NCI-H1105 treated with DMSO at 0.1 percent for 48 hours (cell line): ENCODE measurements at regions not wholly inside any gene's neighbourhood (a gene's known extent, or its start where the extent isn't known, plus 50 kb on each side); places are given as distances from the start of the nearest gene placed in this dataset.

Experiments
- DNase-seq: peaks from one replicate; lab custom pipeline; 2025; lab: John Stamatoyannopoulos, UW

DNA sequence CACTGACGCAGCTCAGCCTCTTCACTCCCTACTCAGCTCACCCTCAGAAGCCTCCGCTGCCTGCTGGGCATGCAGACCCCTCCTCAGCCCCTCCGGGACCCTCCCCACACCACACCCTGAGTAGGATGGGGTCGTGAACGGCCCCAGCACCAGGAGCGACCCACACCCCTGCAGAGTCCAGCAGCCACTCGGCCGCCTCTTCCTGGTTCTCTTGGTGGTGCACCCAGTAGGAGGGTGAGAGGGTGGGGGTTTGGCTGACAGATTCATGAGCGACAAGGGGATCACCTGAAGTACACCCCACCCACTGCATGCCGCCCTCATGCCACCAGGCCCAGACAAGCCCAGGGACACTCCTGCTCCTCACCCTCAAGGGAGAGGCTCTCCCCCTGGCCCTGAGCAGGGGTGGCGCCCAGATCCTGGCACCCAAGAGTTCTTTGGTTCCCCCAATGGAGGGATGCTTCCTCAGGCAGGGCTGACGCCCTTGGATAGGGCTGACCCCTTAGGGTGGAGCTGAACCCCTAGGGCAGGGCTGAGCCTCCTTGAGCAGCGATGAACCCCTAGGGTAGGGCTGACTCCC, 76.6 kb upstream of the GPC1 start:
- DNase-seq = no peak

DNA sequence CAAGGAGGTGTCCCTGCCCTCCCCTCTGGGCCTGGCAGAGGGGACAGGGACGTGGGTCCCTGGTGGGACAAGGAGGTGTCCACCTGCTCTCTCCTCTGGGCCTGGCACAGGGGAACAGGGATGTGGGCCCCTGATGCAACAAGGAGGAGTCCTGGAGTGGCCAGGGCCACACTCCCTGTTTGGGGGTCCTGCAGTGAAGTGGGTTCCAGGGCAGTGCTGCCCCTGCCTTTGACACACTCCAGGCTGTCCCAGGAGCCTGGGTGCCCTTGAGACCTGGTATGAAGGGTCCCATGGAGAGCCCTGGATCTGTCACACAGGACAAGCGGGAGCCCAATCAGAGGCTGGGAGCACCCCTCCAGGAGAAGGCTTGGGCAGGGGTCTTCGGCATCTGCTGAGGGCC, 75.8 kb upstream of the GPC1 start:
- no peak for DNase-seq

DNA sequence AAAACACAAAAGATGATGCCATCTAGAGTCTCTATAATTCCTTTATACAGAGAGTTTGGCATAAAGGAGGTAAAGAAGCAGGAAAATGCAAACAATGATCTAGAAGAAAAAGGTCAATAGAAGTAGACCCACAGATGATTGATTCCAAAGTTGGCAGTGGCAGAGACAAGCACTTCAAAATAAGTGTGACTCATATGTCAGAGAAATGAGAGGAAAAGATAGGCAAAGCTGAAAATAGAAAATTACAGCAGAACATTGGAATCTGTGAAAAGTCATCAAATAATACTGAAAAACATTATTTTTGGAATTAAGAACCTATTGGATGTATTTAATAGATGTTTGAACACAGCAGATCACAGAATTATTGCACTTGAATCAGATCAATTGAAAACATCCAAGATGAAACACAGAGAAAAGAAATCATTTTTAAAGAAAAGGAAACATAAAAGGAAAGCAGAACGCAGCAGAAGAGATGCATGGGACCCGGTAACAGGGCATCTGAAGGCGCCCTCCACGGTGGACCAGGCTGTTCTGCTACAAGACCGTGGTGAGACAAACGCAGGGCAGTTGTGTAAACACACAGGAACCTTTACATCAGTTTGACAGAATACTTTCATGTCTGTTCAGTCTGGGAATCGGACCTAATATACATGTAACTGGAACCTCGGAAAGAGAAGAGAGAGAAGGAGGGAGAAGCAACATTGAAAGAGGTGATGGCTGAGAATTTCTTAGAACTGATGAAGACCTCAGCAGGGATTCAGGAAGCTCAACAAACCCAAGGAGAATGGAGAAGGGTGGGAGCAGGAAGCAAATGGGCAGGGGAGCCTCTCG, 74.6 kb upstream of the GPC1 start:
- no peak for DNase-seq

DNA sequence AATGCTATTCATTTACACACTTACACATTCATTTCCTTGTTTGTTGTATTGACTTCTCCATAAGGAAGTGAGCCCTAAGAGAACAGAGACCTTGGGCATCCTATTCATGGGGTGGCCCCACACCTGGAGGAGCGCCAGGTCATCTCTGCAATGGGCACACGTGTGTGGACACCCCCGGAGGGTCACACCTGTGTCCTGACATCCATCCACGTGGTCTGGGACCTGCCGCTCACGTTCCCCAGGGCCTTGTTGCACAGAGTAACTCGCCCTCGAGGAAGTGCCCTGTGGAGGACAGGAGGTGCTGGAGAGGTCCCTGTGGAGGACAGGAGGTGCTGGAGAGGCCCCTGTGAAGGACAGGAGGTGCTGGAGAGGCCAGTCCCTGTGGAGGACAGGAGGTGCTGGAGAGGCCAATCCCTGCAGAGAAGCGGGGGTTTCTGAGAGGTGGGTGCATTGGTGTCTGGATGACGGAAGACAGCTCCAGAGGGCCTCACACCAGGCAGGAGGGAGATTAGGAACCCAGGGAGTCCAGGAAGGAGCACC, 73.2 kb upstream of the GPC1 start:
- DNase-seq = no peak

DNA sequence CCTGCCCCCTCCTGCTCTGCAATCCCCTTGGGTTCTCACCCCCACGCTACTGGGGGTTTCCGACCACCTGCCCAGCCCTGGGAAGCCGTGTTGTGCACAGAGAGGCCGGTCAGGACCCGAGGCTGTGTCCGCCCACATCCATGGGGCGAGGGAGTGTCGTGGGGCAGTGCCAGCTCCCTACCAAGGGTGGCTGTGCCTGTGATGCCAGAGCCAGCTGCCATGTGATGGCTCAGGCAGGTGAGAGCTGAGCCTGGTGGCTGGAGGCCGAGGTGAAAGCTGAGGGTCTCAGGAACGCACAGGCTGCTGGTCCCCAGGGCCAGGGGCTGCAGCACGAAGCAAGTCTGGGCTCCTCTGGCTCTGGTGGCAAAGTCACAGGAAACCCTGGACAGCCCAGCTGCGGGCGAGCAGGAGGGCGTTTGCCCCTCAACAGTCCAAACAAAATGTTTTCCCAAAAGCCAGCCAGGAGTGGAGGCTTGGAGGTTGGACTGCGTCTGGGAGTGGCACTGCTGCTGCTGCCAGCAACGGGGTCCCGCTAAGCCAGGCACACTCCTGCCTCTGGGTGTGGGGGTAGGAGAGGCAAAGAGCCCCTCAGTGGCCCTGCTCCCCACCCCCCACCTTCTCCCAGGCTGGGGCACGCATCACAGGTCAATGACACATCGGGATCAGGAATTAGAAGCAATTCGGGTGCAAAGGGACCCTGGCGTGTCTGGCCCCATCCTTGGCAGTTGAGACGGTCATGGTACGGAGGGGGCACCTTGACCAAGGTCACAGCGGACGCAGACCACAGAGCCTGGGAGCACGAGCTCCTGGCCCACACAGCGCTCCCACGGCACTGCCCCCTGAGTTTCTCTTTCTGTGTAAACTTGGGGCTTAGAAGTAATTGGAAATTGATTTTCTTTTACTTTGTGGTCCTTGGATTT, 72.4 kb upstream of the GPC1 start:
- no peak for DNase-seq

DNA sequence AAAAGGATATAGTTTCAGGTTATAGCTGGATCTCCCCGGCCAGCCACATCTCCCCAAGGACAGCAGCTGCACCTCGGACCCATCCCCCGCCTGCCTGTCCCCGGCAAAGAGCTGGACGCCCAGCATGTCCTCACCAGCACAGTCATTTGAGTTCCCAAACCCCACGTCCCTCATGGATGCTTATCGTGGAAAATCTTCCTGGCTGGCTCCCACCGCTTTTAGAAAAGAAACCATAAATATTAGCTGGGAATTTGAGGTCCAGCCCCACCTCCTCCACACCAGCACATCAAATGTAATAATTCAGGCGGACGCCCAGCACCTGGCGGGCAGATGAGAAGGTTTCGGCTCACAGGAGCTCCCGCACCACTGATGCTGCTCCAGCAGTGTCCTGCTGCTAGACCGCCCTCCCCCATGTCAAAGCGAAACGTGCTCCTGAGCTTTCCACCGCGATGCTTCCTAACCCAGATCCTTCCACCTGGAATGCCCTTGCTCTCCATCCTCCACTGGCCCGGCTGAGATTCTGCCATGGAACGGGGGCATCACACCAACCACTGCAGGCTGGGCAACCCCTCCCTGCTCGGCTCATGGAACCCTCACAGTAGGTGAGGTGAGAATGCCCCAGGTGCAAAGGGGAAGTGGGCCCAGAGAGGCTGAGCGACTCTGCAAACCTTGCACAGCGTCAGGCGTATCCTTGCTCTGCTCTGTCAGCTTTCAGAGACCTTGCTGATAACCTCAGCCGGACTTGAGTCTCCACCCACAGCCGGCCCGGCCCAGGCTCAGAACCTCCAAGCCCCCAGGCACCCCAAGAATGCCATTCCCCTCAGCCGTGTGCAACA, 71.5 kb upstream of the GPC1 start:
- no peak for DNase-seq

DNA sequence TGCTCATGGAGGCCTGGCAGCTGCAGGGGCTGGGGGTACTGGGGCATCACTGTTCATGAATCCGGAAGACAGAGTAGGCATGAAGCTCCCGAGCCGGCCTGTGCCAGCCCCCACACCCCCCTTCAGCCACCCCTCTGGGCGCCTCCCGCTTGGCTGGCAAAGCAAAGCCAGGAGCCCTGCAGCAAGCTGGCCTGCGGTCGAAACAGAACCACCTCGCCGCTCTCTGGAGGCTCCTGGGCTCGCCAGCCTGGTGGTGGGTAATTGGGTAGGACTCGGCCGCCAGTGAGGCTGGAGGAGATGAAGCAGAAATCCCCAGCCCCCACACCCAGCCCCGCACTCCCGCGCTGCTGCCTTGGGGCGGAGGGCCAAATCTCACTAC, 70.9 kb upstream of the GPC1 start:
- no peak for DNase-seq

DNA sequence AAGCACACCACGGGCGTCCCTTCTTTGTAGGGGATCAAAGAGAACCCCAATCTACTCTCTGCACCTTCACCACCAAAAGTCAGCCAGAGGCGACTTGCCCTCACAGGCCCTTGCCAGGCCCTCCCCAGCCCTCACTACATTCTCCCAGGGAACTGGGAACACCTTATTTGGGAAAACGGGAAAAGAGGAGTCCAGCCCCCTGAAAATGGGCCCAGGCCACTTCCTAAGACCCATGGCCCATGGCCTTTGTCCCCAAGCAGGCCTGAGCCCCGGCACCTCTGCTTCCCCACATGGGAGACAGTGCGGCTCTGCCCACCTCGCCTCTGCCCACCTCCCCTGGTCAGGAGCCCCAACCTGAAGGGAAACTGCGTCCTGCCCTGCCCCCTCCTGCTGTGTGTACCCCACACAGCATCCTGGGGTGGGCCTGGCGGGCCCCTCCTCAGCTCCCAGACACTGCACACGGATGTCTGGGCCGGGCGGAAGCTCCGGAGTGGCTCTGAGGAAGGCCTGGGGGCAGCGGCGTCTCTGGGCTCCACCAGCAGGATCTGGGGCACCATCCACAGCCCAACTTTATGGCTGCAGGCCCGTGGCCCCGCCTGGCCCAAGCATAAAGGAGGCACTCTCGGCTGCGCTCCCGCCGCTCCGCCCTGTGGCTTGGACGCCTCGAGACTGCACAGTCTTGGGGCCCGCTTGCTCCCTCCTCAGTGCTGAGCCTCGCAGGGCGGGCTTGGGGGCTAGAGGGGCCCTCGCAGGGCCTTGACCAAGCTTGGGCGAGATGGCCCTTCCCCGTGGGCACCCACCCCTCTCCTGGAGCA, 70.3 kb upstream of the GPC1 start:
- DNase-seq = no peak

DNA sequence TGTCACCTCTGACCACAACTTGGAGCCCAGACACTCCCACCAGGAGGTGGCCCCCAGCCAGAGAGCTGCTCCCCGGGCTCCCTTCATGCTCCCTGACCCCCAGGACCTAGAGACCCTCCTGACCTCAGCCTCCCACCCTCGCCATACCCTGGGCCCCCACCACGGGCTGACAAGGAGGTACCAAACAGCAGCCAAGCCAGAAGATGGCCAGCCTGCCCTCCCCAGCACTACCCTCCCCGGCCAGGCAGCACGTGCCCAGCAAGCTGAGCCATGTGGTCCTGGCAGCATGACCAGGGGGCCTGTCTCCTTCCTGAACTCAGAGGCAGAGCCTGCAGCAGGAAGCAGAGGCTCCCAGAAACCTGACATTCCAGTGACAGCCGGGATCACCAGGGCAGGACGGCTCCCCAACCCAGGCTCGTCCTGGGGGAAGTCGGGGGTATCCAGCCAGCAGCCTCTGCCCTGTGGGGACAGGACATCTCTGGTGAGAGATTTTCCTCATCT, 69.4 kb upstream of the GPC1 start:
- no peak for DNase-seq

DNA sequence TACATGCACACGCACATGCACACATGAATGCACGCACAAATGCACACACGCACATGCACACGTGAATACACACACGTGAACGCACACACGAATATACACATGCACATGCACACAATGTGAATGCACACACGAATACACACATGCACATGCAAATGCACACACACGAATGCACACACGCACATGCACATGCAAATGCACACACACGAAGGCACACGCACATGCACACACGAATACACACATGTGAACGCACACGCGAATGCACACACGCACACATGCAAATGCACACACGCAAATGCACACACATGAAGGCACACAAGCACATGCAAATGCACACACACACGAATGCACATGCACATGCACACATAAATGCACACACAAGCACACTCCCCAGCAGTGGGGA, 68.6 kb upstream of the GPC1 start:
- DNase-seq = no peak

DNA sequence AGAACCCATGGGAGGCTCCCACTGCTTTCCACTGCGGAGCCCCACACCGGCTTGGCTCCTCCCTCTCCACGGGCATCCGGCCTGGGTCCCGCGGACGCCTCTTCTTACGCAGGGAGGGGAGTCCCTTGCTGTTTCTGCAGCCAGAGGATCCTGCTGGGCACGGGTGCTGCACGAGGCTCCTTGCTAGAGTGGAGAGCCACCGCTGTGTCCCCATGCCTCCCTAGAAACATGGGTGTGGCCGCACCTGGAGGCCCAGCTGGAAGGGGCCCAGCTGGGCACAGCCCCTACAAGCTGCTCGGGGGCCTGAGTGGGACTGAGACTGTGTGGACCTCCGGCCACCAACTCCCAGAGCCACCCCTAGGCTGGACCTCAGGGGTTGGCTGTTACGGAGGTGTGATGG, 67.7 kb upstream of the GPC1 start:
- DNase-seq = no peak

DNA sequence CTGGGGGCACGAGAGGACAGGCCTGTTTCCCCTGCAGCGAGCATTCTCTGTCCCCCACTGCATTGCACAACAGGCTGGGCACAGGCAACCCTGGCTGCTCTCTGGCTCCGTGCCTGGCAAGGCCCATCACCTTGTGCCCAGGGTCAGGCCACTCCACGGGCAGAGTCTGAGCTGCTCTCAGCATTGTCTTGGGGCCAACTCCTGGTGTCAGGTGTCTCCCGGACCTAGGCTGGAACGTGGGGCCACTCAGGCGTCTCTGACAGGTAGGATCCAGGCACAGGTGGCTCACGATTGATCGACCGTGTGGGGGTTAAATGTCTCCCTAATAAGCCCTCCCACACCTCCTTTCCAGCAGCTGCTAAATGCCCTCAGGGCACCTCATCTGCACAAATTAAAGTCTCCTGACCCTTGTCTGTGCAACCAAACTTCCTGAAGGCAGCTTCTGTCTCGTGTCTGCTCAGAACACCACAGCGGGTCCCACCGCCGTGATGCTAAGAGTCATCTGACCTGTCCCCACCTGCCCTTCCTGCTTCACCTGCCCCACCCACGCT, 66.6 kb upstream of the GPC1 start:
- DNase-seq = peak; percentile 33

DNA sequence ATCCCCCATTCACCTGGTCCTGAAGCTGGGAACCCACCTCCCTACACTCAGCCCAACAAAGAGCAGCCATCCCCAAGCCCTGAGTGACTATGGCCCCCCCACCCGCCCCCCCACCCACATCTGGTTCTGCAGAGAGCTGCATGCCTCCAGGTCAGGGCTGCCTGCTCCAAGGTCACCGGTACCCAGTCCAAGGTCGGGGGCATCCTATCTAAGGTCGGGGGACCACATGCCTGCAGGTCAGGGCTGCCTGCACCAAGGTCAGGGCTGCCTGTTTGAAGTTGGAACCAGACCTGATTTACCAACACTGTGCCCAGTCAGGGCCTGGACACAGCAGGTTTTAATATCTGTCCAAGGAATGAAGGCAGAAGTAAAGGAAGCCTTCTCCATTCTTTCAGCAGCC, 66.1 kb upstream of the GPC1 start:
- DNase-seq = no peak

DNA sequence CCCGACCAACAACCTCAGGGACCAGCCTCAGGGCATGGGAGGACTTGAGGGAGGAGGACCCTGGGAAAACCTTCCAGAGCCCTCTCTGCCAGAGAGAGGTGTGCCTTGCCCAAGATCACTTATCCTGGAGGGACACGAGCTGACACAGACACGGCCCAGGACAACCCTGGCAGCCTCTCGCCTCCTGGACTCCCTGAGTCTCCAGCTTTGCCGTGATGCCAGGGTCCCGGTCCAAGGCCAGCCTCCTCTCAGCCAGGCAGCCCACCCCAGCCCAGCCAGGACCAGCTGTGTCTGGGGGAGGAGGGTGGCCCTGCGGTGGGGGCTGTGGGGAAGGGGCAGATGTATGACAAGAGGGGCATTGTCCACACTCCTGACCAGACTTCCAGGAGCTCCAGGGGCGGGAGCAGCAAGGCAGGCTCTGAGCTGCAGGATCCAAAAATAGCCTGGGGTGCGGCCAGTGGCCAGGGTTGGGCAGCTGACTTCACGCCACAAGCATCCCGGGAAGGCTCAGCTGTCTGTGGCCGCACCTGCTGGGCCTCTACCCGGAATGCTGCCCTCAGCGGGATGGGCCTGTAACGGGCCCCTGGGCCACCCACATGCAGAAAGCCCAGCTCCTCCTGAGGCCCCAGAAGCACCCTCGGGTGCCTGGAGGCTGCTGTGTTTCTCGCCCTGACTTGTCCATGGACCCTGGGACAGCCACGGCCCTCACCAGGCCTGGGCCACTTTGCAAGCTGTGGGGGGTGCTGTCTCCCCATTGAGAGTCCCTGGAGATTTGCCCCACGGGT, 65.5 kb upstream of the GPC1 start:
- no peak for DNase-seq

DNA sequence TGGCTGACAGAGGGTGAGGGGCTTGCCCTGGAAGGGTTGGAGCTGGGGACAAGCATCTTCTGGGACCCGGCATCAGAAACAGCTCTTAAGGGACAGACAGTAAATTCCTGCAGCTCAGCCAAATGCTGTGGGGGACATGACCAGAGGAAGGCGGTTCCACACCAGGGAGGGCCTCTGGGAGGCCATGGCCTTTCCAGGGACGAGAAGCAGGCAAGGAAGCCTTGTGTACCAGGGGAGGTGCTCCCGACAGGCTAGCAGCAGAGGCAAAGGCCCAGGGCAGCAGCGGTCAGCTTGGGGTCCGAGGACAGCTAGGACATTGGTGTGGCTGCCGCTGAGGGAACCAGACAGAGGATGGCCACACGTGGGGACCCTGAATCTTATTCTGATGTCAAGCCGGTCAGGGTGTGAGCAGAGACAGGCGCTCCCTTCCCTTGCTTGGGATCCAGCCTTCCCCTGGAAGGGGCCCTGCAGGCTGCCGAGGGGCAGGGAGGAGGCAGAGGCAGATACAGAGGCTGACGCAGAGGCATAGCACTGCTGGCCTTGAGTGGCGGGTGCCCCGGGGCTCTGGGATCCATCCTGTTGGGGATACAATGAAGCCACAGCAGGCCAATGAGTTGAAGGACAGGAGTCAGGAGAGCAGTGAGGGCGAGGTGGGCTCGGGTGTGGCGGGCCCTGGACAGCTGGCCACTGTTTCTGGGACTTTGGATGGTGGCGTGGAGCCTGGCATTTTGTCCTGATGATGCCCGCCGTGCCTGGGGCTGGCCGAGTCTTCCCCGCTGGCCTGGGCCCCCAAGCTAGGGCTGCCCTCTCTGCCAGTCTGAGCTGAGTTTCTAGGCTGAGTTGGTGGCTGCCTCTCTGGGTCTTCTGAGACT, 64.1 kb upstream of the GPC1 start:
- no peak for DNase-seq

DNA sequence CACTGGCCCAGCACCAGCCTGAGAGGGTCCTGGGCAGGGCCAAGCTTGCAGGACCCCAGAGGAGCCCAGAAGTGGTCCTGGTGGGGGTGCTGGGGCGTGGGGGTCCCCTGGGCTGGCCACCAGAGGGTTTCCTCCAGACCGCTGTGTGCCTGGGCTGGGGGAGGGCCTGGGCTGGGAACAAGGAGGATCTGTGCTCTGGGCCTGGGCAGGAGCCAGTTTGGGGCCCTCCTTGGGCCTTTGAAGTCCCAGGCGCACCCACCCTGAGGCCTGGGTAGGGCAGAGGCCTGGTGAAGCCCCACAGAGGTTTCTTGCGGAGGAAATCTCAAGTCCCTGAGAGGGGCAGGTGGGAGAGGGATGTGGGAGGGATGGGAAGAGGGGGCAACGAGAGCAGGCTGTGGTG, 63.4 kb upstream of the GPC1 start:
- DNase-seq = no peak

DNA sequence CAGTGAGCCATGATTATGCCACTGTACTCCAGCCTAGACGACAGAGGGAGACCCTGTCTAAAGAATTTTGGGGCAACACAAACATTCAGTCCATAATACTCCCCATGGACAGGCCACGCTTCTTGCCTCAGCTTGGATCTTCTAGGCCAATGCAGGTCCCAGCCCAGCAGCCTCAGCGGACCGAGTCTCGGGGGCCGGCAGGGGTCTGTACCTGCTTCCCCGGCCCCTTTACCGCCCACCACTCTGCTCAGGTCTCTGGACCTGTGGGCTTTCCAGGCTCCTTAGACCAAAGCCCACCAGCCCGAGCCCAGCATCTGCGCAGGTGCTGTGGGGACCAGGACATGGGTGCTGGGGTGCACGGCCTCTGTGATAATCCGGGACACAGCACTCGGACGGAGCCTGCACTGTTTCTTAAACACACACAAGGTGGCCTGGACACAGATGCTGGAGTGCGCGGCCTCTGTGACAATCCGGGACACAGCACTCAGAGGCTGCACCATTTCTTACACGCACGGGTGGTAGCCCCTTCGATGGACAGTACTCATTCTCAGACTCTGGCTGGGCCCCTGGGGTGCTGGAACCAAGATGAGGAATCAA, 62.1 kb upstream of the GPC1 start:
- no peak for DNase-seq
